HL-60 (cell line): ENCODE measurements at regions not wholly inside any gene's neighbourhood (a gene's known extent, or its start where the extent isn't known, plus 50 kb on each side); places are given as distances from the start of the nearest gene placed in this dataset.

Source experiments
- DNase-seq, 2 experiments: peaks; one replicate each; pipeline ENCODE4 v3.0.0-alpha.2; 2010 to 2020; ENCODE audit warnings: low read depth in 1 of 2, low spot score in 1 of 2
- H3K27ac ChIP-seq: fragments of 250-450 bp; sonication (Bioruptor Pico); replicated peaks from 2 replicates; pipeline ENCODE4 v1.5.1; 2020; ENCODE audit warnings: mild to moderate bottlenecking, moderate library complexity
- H3K27me3 ChIP-seq: fragments of 250-450 bp; sonication (Bioruptor Pico); 2 replicates; pipeline ENCODE4 v1.5.1; 2021; ENCODE audit warnings: mild to moderate bottlenecking, moderate library complexity; ENCODE audit not compliant: insufficient read depth, poor library complexity, severe bottlenecking
- H3K4me3 ChIP-seq: replicated peaks from 2 replicates; pipeline ENCODE4 v1.5.1; 2011; ENCODE audit warnings: mild to moderate bottlenecking, control low read depth, low read length; ENCODE audit not compliant: insufficient read depth
- GABPA ChIP-seq: IDR thresholded peaks from 2 replicates; pipeline ENCODE4 v1.6.1; 2012; ENCODE audit warnings: low read depth
- POLR2AphosphoS5 ChIP-seq: IDR thresholded peaks from 2 replicates; pipeline ENCODE4 v1.6.1; 2012; ENCODE audit warnings: low read depth
- REST ChIP-seq: IDR thresholded peaks from 2 replicates; pipeline ENCODE4 v1.6.1; 2012; ENCODE audit warnings: low read depth; ENCODE audit not compliant: insufficient replicate concordance
- SPI1 ChIP-seq: IDR thresholded peaks from 2 replicates; pipeline ENCODE4 v1.6.1; 2012; ENCODE audit warnings: low read depth, mild to moderate bottlenecking, borderline replicate concordance
- TF ChIP-seq, protein P1 (sequence below): IDR thresholded peaks from one replicate; pipeline ENCODE4 v1.5.1; 2011; ENCODE audit warnings: low read length, control low read depth, inconsistent platforms; ENCODE audit not compliant: insufficient read depth

DNA sequence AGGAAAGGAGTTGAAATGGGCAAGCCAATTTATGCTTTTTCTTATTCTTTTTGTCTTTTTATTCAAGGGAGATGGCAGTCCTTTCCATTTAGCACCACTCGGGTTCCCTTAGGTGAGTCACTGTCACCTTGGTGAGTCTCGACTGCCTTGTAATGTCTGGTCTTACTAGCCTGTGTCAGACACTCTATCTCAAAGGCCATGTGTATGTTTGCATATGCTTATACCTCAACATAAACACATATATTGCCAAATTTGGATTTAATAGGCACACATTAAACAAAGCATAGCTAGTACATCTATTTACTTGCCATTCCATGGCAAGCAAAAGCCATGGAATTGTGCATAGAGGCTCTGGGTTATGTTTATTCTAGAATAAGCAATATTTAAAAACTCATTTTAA lies 624.9 kb upstream of the FOXG1 start:
- TF ChIP-seq GABPA = no peak
- no peak for TF ChIP-seq SPI1
- TF ChIP-seq REST = no peak
- no peak for TF ChIP-seq POLR2AphosphoS5
- TF ChIP-seq, protein P1, sequence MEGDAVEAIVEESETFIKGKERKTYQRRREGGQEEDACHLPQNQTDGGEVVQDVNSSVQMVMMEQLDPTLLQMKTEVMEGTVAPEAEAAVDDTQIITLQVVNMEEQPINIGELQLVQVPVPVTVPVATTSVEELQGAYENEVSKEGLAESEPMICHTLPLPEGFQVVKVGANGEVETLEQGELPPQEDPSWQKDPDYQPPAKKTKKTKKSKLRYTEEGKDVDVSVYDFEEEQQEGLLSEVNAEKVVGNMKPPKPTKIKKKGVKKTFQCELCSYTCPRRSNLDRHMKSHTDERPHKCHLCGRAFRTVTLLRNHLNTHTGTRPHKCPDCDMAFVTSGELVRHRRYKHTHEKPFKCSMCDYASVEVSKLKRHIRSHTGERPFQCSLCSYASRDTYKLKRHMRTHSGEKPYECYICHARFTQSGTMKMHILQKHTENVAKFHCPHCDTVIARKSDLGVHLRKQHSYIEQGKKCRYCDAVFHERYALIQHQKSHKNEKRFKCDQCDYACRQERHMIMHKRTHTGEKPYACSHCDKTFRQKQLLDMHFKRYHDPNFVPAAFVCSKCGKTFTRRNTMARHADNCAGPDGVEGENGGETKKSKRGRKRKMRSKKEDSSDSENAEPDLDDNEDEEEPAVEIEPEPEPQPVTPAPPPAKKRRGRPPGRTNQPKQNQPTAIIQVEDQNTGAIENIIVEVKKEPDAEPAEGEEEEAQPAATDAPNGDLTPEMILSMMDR = no peak
- DNase-seq = no peak
- Histone ChIP-seq H3K4me3 (no peak overlapping the region), H3K27me3 (no peaks in the 10 kb centered on the region), H3K27ac (no peak overlapping the region)

- no peak overlapping the region for H3K4me3 ChIP-seq
- TF ChIP-seq, protein P1 = no peak
- no peaks in the 10 kb centered on the region for H3K27me3 ChIP-seq
- H3K27ac ChIP-seq = no peak overlapping the region
- DNase-seq = no peak
Measured at GRCh38 chr14:28142400-28143015, 624.1 kb upstream of the FOXG1 start.

DNA sequence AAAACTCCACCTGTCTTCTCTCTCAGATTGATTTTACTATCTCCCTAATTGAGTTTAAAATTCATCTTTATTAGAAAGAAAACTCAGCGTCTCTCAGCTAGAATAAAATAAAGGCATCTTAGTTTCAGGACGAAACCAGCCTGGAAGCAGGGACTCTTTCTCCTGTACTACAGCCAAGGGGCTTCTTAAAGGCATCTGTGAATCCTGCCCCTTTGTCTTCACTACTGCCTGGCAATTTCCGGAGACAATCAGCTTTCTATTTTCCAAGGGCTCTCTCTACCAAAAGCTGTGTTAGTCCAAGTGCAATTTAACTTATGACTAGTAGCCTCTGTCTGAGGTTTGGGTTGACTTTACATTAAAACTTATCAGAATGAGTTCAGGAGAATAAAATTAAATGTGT lies 623.3 kb upstream of the FOXG1 start:
- TF ChIP-seq REST = no peak
- no peak for TF ChIP-seq SPI1
- TF ChIP-seq GABPA = no peak
- TF ChIP-seq, protein P1 = no peak
- TF ChIP-seq POLR2AphosphoS5 = no peak
- Histone ChIP-seq H3K27ac (no peak overlapping the region), H3K4me3 (no peak overlapping the region), H3K27me3 (no peaks in the 10 kb centered on the region)
- no peak for DNase-seq

GRCh38 chr14:28151926-28152325 lies 614.7 kb upstream of the FOXG1 start:
- TF ChIP-seq GABPA = no peak
- no peak for TF ChIP-seq POLR2AphosphoS5
- TF ChIP-seq SPI1 = no peak
- no peak for TF ChIP-seq REST
- TF ChIP-seq, protein P1 = no peak
- Histone ChIP-seq H3K27me3 (no peaks in the 10 kb centered on the region), H3K27ac (no peak overlapping the region), H3K4me3 (no peak overlapping the region)
- DNase-seq = no peak
